GM19395 (cell line): ENCODE measurements at regions not wholly inside any gene's neighbourhood (a gene's known extent, or its start where the extent isn't known, plus 50 kb on each side); places are given as distances from the start of the nearest gene placed in this dataset.
A peak's percentile ranks its signal among the peaks of the same experiment; 100 is the strongest.

Experiments used
- ATAC-seq: cut with Tn5 transposase; IDR thresholded peaks from one replicate; pipeline ENCODE4 v1.9.1; 2021; ENCODE audit warnings: mild to moderate bottlenecking, moderate library complexity; ENCODE audit not compliant: unreplicated experiment

DNA sequence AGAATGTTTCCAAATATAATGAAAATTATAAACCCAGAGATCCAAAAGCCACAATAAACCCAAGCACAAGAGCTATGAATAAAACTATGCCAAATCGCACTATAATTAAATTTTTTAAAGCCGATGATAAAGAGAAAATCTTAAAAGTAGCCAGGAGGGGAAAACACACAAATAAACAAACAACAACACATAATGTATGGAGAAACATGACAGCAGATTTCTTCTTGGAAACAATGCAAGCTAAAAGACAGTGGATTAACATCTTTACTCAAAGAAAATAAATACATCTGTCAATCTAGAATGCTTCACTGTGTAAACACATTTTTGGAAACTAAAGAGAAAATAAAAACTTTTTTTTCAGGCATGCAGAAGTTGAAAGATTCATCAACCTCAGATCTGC lies 53.0 kb upstream of the SMOX start:
- ATAC-seq = no peak

DNA sequence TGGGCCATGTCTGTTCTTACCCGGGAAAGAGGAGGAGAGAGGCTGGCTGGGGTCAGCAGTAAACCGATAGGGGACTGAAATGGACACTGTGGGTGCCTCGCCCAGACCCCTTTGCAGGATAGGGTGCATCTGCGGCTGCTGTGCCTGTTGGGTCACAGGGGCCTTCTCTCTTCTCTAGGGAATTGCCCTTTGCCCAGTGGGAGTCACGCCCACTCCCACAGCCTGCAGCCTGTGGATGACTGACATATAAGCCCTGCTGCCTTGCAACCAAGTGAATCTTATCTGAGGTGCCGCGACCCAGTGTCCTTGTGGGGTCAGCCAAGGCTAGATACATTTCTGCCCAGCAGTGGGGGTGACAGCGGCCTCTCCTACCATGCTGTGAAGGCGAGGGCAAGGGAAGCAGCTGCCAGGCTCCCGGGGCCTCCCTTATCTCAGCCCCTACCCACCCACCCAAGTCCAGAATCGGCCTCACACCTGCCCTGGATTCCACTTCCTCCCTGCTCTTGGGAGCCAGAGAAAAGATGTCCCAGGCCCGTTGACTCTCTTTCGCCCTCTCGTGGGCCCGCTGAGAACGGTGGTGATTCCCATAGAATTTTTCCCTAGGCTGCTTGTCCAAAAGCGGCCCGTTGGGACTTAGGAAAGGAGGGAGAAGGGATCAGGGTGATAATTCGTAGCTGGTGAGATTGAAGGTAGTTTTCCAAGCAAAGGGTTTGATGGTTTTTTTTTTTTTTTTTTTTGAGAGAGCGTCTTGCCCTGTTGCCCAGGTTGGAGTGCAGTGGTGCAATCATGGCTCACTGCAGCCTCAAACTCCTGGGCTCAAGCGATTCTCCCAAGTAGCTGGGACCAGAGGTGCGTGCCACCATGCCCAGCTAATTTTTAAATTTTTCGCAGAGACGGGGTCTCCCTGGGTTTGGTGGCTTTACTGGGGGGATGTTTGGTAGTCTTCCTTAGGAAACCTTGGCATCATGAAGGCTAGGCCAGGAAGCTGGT lies 56.8 kb upstream of the SMOX start:
- ATAC-seq = no peak

DNA sequence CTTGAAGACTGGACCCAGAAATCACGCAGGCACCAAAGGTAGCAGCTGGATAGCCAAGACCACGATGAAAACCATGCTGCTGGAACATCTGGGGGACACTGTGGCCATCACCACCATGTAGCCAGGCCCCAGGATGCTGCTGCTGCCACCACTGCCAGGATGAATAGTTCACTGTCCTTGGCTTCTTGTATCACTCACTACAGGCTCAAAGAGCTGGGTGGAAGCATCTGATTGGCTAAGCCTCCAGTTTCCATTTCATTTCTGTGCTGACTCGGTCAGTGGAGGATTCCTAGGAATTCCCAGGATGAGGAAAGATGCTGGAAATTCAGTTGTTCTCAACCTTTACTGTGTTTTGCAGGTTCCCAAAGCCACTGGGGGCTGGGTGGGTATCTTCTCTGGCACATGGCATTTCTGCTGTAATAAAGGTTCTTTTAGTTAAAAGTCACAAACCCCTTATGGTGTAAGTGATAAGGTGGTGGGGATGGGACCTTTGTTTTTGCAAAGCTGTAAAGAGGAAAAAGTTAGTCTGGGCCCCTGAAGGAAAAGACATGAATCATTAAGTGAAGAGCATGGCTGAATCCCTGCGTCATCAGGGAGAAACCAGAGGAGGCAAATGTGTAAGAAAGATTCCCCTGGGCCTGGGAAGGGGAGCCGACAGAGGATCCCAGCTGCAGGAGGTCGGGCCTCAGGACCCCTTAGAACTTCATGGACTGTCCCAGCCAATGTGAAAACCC lies 57.7 kb upstream of the SMOX start:
- ATAC-seq = no peak

DNA sequence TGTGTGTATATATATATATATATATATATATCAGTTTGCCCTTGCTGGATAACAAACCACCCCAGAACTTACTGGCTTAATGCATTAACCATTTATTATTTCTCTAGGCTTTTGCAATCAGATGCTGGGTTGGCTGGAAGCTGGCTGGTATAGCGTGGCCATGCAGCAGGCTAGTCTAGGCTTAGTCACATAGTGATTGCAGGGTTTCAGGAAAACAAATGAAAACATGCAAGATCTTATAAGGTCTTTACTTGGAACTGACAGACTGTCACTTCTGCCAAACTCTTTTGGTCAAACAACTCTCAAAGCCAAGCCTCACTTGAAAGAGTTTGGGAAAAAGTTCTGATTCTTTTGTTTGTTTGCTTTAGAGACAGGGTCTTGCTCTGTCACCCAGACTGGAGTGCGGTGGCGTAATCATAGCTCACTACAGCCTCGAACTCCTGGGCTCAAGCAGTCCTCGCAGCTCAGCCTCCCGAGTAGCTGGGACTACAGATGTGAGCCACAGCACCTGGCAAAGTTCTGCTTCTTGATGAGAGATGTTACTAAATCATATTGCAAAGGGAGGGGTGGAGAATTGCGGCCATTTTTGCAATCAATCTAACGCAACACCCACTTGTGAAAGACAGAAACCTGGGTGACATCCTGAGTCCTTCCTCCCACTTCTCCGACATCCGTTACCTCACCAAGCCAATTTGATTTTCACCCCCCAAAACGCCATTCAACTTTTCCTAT lies 58.7 kb upstream of the SMOX start:
- no peak for ATAC-seq

DNA sequence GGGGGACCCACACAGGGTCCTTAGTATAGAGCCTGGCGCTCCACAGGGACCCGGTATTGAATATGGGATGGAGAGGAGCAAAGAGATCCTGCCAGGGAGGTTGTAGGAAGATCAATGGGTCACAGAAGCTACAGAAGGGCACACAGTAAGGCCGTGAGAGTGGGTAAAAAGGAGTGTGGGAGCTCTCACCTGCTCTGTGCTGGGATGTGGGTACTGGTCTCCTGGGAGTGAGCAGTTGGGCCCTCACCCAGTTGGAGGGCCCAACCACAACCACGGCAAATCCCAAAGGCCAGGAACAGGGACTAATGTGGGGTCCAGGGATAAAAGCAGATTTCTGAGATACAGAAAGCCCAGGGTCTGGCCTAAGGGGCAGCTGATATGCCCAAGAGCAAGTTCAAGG lies 59.9 kb upstream of the SMOX start:
- no peak for ATAC-seq

DNA sequence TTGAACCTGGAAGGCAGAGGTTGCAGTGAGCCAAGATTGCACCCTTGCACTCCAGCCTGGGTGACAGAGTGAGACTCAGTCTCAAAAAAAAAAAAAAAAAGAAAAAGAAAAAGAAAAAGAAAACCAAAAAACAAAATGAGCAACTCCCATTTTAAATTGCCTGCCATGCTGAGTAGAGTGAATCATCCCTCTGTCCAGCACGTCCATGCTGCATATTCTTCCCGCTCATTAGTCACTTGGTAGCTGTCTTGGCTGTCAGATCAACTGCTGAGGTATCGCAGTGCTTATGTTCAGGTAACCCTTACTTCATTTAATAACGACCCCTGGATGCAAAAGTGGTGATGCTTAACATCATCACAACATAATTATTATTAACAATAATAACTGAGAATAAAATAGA lies 60.7 kb upstream of the SMOX start:
- ATAC-seq = no peak

DNA sequence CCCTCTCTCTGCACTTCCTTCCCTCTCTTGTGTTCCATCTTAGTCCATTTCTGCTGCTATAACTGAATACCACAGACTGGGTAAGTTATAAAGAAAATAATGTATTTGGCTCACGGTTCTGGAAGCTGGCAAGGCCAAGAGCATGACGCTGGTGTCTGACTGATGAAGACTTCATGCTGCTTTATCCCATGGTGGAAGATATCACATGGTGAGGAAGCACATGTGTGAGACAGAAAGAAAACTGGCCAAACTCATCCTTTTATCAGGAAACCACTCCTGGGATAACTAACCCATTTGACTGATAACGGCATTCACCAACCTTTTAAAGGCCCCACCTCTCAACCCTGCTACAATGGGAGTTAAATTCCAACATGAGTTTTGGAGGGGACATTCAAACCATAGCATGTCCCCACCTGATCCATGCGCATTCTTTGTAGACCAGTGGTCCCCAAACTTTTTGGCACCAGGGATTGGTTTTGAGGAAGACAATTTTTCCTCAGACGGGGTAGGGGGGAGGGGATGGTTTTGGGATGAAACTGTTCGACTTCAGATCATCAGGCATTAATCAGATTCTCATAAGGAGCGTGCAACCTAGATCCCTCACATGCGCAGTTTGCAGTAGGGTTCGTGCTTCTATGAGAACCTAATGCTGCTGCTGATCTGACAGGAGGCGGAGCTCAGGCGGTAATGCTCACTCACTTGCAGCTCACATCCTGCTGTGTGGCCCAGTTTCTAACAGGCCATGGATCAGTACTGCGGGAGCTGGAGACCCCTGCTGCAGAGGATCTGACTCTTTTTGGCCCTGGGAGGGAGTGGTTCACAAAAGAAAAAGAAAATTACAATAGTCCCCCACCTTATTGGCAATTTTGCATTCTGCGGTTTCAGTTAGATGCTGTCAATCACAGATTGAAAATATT lies 61.6 kb upstream of the SMOX start:
- no peak for ATAC-seq

DNA sequence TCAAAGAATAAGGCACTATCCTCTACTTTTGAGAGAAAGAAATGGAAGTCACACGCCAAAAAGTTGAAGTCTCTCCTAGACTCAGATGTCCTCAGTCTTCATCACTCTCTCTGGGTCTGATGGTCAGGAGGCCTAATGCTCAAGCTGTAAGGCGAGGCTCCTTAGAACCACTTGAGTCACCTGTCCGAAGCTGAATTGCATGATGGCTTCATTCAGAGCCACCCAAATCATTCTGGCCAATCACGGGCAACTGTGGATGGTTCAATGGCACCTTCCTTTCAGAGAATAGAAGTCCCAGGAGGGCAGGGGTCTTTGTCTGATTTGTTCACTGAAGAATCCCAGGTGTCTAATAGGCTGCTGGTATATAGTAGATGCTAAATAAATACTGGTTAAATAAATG lies 63.9 kb upstream of the SMOX start:
- no peak for ATAC-seq

DNA sequence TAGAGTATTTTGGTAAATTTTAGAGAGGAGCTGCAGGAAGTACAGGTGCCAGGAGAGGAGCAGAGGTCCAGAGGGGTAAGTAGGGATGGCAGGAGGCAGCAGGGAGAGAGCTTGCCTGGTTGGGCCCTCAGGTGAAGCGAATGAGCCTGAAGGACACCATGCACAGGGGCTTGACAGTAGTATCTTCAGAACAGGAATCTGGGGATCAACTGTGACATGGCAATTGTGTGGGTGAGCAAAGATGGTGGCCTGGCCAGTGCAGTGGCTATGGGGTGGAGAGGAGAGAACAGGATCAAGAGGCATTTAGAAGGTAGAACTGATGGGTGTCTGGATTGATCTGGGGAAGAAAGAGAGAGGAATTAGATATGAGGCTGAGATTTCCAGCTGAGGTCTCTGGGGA lies 64.5 kb upstream of the SMOX start:
- ATAC-seq = no peak

DNA sequence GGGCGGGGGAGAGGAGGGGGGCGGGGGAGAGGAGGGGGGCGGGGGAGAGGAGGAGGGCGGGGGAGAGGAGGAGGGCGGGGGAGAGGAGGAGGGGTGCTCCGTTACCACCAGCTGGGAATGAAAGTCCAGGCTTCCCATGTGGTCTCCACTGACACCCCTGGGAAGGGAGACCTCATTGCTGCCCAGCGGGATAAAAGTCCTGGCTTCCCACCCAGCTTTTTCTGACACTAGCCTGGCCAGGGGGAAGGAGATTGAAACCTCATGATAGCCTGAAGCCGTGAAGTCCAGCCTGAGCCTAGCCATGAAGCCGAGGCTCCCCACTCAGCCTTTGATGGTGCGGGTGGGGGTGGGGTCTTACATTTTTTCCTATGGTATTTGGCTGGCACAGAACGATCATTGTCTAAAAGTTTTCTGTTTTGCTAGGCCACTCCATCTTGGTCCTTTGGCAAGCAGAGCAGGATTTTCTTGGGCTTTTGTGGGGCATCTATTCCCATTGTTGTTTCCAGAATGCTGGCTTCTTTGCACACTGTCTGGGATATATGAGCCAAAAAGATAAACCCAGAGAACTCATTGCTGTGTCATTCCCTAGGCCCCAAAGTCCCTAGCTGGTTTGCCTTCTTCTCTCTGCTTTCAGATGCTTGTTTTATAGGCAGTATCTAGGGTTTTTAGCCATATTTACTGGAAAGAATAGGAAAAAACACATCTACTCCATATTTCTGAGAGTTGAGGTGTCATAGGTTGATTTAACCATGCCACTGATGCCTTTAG lies 65.3 kb upstream of the SMOX start:
- no peak for ATAC-seq

DNA sequence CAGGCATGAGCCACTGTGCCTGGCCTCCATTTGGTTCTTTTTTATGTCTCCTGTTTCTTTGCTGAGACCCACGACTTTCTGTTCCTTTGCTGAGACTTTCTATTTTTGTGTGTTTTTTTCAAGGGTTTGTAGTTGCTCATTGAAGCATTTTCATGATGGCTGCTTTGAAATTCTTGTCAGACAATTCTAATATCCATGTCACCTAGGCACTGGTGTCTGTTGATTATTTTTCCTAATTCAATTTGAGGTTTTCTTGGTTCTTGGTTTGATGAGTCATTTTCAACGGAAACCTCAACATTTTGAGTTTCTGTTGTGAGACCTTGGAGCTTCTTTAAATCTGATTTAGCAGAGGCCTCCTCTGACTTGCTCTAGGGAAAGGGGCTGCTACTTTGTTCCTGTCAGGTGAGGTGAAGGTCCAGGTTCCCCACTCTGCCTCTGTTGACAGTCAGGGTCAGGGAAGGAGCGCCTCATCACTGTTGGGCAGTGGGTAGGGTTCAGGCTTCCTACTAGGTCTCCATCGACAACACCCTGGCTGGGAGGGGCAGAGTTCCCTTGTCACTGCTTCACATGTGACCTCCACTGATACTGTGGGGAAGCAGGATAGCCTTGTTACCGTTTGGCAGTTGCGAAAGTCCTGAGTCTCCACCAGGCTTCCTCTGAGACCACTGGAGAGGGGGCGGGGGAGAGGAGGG lies 66.1 kb upstream of the SMOX start:
- ATAC-seq = peak; percentile 74

DNA sequence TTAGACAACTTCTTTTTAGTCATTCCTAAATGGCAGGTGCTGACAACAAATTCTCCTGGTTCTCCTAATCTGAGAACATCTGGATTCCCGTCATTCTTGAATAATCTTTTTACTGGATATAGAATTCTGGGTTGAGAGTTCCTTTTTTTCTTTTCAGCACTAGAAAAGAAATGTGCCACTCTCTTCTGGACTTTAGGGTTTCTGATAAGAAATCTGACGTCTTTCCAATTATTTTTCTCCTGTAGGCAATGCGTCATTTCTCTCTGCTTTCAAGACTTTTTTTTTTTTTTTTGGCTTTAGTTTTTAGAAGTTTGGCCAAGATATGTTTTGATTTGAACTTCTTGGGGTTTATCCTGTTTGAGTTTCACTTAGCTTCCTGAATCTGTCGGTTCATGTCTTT lies 66.1 kb upstream of the RNF24 start:
- no peak for ATAC-seq

DNA sequence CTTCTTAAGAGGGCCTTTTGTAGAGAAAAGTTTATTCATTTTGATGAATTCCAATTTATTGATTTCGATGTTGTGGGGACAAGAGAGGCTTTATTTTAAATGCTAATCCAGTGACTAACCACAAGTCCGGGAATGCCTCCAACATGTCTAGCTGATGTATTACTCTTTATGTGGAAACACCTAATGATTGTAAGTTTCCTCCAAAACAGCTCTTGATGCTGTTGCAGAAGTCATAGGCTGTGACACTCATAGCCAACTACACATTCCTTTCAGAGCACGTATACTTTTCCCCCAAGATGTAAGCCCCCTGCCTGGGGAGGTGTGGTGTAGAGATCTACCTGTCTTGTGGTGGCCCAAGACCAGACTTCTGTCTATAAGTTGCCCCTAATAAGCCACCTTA lies 61.3 kb upstream of the RNF24 start:
- ATAC-seq = no peak

DNA sequence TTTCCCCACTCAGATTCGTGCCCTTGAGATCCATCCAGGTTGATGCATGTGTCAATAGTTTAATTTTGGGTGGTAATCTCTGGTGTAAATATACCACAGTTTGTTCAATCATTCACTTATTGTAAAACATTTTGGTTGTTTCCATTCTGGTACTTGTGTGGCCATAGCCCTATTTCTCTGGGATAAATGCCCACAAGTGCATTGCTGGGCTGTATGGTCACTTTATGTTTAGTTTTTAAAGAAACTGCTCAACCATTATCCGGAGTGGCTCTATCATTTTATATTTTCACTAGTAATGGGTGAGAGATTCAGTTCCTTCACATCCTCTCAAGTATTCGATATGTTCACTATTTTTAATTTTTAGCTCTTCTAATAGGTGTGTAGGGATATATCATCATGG lies 60.7 kb upstream of the RNF24 start:
- ATAC-seq = no peak

DNA sequence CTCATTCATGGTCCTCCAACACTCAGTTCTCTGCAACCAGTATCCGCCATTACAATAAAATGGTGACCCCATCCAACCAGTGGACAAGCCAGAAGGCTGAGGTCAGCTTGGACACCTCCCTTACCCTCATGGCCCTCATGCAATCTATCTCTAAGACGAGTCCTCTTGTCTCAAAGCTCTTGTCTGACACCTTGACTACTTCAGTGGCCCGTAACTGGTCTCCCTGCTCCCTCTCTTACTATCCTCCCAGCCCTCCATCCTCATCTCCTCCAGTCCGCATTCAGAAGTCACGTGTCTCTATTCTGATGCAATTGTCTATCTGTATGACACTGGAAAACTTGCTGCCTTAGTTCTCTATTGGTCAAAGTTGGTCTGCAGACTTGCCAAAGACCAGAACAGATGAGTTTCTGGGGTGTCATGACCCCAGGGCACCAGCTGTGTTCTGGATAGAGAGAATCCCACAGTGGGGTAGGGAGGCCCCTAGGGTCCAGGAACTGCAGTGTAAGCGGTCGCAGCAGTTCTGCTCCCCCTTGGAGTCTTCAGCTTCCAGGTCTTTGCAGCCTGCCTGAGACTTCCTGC lies 59.6 kb upstream of the RNF24 start:
- no peak for ATAC-seq

DNA sequence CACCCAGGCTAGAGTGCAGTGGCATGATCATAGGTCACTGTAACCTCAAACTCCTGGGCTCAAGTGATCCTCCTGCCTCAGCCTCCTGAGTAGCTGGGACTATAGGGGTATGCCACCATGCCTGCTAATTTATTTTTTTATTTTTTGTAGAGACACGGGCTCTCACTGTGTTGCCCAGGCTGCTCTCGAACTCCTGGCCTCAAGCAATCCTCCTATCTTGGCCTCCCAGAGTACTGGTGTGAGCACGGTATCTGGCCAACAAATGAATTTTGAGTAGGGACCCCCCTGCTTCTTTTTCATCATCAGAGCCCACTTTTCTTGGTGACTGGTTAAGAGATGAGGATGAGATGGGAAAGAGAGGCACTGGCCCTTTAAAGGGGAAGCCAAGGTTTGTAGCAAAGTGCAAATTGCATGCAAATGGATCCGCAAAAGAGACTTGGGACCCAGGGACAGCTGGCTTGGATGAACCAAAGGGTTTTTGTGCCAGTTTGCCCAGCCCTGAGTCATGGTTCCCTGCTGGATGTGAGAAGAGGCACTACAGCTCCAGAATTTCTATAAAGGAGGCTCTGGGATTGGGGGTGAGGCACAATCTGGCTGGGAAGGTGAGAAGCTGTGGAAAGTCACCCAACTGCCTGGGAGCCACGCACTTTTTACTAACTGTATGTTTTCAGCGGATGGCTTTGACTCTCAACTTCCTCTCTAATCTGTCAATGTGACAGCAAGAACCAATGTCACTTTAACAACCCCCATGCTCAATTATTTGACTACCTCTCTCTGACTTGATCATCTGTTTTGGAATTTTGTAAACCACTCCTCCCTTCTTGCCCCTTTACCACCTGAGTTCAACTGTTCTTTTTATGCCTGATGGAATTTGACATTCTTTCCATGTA lies 58.7 kb upstream of the RNF24 start:
- ATAC-seq = no peak

DNA sequence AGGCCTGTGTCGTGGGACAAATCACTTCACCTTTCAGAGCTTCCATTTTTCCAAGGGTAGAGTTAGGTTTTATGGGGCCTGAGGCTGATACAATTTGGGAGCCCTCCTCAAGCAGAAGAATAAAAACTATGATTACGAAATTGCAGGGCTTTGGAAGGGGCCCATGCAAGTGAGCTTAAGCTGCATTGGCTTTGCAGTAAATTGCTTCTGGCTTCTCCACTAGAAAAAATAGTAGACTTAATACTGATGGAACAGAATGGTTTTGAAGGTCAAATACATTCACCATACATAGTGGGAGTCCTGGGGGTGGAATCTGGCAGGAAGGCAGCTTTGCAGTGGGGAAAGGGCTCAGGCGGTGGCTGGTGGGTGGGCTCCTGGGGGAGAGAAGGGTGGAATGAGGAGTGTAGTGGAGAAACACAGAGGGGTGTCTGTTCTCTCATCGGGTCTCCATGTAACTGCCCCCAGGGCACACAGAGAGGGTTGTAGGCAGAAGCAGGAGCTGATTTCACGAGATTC lies 55.9 kb upstream of the RNF24 start:
- ATAC-seq = no peak
